Endothelial cell of umbilical vein (primary cell): ENCODE measurements at regions not wholly inside any gene's neighbourhood (a gene's known extent, or its start where the extent isn't known, plus 50 kb on each side); places are given as distances from the start of the nearest gene placed in this dataset.

Experiments
- BruUV-seq: library from RNA; stranded (reverse); fragments of 400-500 nt; replicated peaks from 2 replicates; lab custom pipeline; 2021; lab: Mats Ljungman, UMichigan
- CTCF ChIA-PET: fragments of 300-600, 350-600 bp; sonication (Branson Sonifier 250); formaldehyde crosslinking; loops from one replicate; lab custom pipeline; 2021; ENCODE audit warnings: antibody characterized with exemption, inconsistent platforms; lab: Charles Lee
- POLR2A ChIA-PET: fragments of 300-600, 350-600 bp; sonication (Branson Sonifier 250); formaldehyde crosslinking; loops from one replicate; lab custom pipeline; 2021; ENCODE audit warnings: antibody characterized with exemption, inconsistent platforms; lab: Charles Lee
- DNase-seq: peaks from one replicate; pipeline ENCODE4 v3.0.0-alpha.2; 2011; ENCODE audit warnings: low read depth, low spot score
- FAIRE-seq: peaks from 2 replicates; lab custom pipeline; 2011; peaks lifted over from hg19 to GRCh38; lab: Jason Lieb, UNC
- H2AFZ ChIP-seq: 2 replicates; pipeline ENCODE4 v1.6.0; 2012; ENCODE audit warnings: low read depth, low read length, control low read depth, inconsistent platforms
- H3K27ac ChIP-seq: 2 replicates; pipeline ENCODE4 v1.5.1; 2011; ENCODE audit warnings: low read depth, mild to moderate bottlenecking, control low read depth, low read length, moderate library complexity; ENCODE audit not compliant: insufficient read depth
- H3K27me3 ChIP-seq, 2 experiments: 2 replicates each; pipeline versions ENCODE4 v1.6.0 to v1.6.1; 2011; ENCODE audit warnings: low read length in 2 of 2, mixed read lengths in 1 of 2; ENCODE audit not compliant: control insufficient read depth in 2 of 2, insufficient read depth in 2 of 2
- H3K36me3 ChIP-seq, 2 experiments: 2 replicates in 1 of 2; 3 replicates in 1 of 2; pipeline ENCODE4 v1.5.1; 2011; ENCODE audit warnings: low read length in 2 of 2, mild to moderate bottlenecking in 1 of 2, moderate library complexity in 1 of 2; ENCODE audit not compliant: control insufficient read depth in 2 of 2, insufficient read depth in 2 of 2; ENCODE audit errors: extremely low read depth in 1 of 2
- H3K4me1 ChIP-seq: 3 replicates; pipeline ENCODE4 v1.5.1; 2011; ENCODE audit warnings: mild to moderate bottlenecking, low read length; ENCODE audit not compliant: control insufficient read depth, insufficient read depth; ENCODE audit errors: extremely low read depth
- H3K4me2 ChIP-seq: 2 replicates; pipeline ENCODE4 v1.6.1; 2011; ENCODE audit warnings: low read length, control low read depth, mixed read lengths; ENCODE audit not compliant: insufficient read depth
- H3K4me3 ChIP-seq, 3 experiments: fragments of 200-600 bp in 1 of 3; sonication (generic), shearing (Covaris generic) in 1 of 3; replicated peaks in 1 of 3; 2 replicates each; pipeline ENCODE4 v1.5.1; 2011 to 2016; ENCODE audit warnings: control low read depth in 3 of 3, low read length in 3 of 3, mild to moderate bottlenecking in 2 of 3, inconsistent platforms in 1 of 3, low read depth in 1 of 3, moderate library complexity in 1 of 3; ENCODE audit not compliant: insufficient read depth in 1 of 3
- H3K79me2 ChIP-seq: 2 replicates; pipeline ENCODE4 v1.6.0; 2012; ENCODE audit warnings: low read length, inconsistent platforms; ENCODE audit not compliant: control insufficient read depth, insufficient read depth
- H3K9ac ChIP-seq: replicated peaks from 2 replicates; pipeline ENCODE3; 2011; ENCODE audit warnings: low read length, control low read depth; ENCODE audit not compliant: insufficient read depth; ENCODE audit errors: extremely low read depth
- H3K9me1 ChIP-seq: replicated peaks from 3 replicates; pipeline ENCODE4 v1.6.0; 2011; ENCODE audit warnings: mild to moderate bottlenecking, low read length; ENCODE audit not compliant: control insufficient read depth, insufficient read depth; ENCODE audit errors: extremely low read depth
- H3K9me3 ChIP-seq: replicated peaks from 2 replicates; pipeline ENCODE4 v1.5.1; 2012; ENCODE audit warnings: low read length, inconsistent platforms; ENCODE audit not compliant: control insufficient read depth, insufficient read depth
- H4K20me1 ChIP-seq: replicated peaks from 2 replicates; pipeline ENCODE3; 2011; ENCODE audit warnings: mild to moderate bottlenecking, low read length; ENCODE audit not compliant: control insufficient read depth, insufficient read depth; ENCODE audit errors: extremely low read depth
- EZH2 ChIP-seq: IDR thresholded peaks from 2 replicates; pipeline ENCODE4 v1.6.1; 2012; ENCODE audit warnings: borderline replicate concordance, low read depth, mild to moderate bottlenecking, moderate library complexity, low read length, inconsistent platforms; ENCODE audit not compliant: severe bottlenecking
- FOS ChIP-seq: IDR thresholded peaks from 2 replicates; pipeline ENCODE4 v1.6.1; 2011; ENCODE audit warnings: mild to moderate bottlenecking, low read length, moderate library complexity, borderline replicate concordance; ENCODE audit not compliant: insufficient read depth
- GATA2 ChIP-seq: IDR thresholded peaks from 2 replicates; pipeline ENCODE4 v1.7.0; 2011; ENCODE audit warnings: low read depth, mild to moderate bottlenecking, moderate library complexity, mixed read lengths, low read length; ENCODE audit not compliant: insufficient read length, insufficient read depth
- JUN ChIP-seq: IDR thresholded peaks from 2 replicates; pipeline ENCODE4 v1.6.1; 2011; ENCODE audit warnings: borderline replicate concordance, low read depth; ENCODE audit not compliant: insufficient read length, insufficient read depth
- MYC ChIP-seq: IDR thresholded peaks from one replicate; pipeline ENCODE4 v1.6.1; 2011; ENCODE audit warnings: mild to moderate bottlenecking, low read depth, low read length
- POLR2A ChIP-seq: IDR thresholded peaks from 2 replicates; pipeline ENCODE4 v1.6.1; 2012; ENCODE audit warnings: low read depth, mild to moderate bottlenecking, control low read depth, low read length
- POLR2AphosphoS5 ChIP-seq: IDR thresholded peaks from 2 replicates; pipeline ENCODE4 v1.6.1; 2012; ENCODE audit warnings: low read depth, mild to moderate bottlenecking, control low read depth, low read length, moderate library complexity; ENCODE audit not compliant: insufficient read depth
- dilution Hi-C: fragments of 300-500 bp; cut with MboI; formaldehyde crosslinking; loops from one replicate; pipeline ENCODE4 v1.15.0; 2019; ENCODE audit warnings: low sequenced_read_pairs; ENCODE audit not compliant: extremely low pct_ligation_motif_present
- intact Hi-C: fragments of 100-400 bp; cut with micrococcal nuclease; formaldehyde crosslinking; loops from one replicate; pipeline ENCODE4 v1.10.0; 2022
- TF ChIP-seq, protein P1 (sequence below): IDR thresholded peaks from 2 replicates; pipeline ENCODE4 v1.6.1; 2011; ENCODE audit not compliant: insufficient read depth, insufficient read length
- TF ChIP-seq, protein P2 (sequence below), 2 donors: IDR thresholded peaks; 1 replicate in 1 of 2; 2 replicates in 1 of 2; pipeline ENCODE4 v1.5.1; 2011; ENCODE audit warnings: low read length in 2 of 2, mild to moderate bottlenecking in 2 of 2, moderate library complexity in 2 of 2, control low read depth in 1 of 2, inconsistent platforms in 1 of 2, low read depth in 1 of 2; ENCODE audit not compliant: insufficient read depth in 1 of 2; ENCODE audit errors: extremely low read depth in 1 of 2

DNA sequence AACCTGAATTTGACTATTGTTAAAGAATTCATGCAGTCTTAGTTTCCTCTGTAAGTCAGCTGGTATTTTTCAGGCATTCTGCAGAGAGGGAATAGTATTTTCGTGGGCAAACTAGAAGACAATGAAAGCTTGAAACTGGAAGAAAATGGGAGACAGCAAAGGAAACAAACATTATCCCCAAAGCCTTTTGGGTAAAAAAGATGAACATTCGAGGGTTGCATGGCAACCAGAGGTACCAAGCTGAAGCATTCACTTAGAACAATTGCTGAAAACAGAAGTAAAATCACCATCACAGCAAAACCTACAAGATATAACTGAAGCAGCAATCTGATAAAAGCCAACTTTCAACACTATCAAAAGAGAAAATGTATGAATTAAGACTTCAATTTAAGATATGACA is 233.7 kb downstream of the SCG2 start:
- DNase-seq (no peak), FAIRE-seq (no peak)
- Histone ChIP-seq H3K9me1 (no peaks in the 10 kb centered on the region), H3K27me3 (no peaks in the 10 kb centered on the region), H3K4me1 (no peaks in the 10 kb centered on the region), H4K20me1 (no peaks in the 10 kb centered on the region), H3K9me3 (no peaks in the 10 kb centered on the region), H3K4me3 (no peak overlapping the region), H3K27ac (no peak overlapping the region), H3K4me2 (no peak overlapping the region), H3K79me2 (no peaks in the 10 kb centered on the region), H3K36me3 (no peaks in the 10 kb centered on the region), H2AFZ (no peak overlapping the region), H3K9ac (no peak overlapping the region)
- intact Hi-C loops (no loop called here), dilution Hi-C loops (no loop called here)
- TF ChIP-seq POLR2AphosphoS5 = no peak
- no peak for TF ChIP-seq JUN
- no peak for TF ChIP-seq FOS
- TF ChIP-seq MYC = no peak
- no peak for TF ChIP-seq POLR2A
- no peak for TF ChIP-seq GATA2
- TF ChIP-seq, protein P1, sequence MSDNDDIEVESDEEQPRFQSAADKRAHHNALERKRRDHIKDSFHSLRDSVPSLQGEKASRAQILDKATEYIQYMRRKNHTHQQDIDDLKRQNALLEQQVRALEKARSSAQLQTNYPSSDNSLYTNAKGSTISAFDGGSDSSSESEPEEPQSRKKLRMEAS = no peak
- no peak for TF ChIP-seq EZH2
- TF ChIP-seq, protein P2, sequence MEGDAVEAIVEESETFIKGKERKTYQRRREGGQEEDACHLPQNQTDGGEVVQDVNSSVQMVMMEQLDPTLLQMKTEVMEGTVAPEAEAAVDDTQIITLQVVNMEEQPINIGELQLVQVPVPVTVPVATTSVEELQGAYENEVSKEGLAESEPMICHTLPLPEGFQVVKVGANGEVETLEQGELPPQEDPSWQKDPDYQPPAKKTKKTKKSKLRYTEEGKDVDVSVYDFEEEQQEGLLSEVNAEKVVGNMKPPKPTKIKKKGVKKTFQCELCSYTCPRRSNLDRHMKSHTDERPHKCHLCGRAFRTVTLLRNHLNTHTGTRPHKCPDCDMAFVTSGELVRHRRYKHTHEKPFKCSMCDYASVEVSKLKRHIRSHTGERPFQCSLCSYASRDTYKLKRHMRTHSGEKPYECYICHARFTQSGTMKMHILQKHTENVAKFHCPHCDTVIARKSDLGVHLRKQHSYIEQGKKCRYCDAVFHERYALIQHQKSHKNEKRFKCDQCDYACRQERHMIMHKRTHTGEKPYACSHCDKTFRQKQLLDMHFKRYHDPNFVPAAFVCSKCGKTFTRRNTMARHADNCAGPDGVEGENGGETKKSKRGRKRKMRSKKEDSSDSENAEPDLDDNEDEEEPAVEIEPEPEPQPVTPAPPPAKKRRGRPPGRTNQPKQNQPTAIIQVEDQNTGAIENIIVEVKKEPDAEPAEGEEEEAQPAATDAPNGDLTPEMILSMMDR (IDR thresholded peaks at IDR 0.05; ENCODE audit: extremely low read depth in 1 of 2, insufficient read depth in 1 of 2, low read depth in 1 of 2, low read length in 2 of 2) = no peak
- CTCF ChIA-PET = interaction anchor here (1.0 kb wide), 1 partner anchor 430 kb away, joined by 3 read pairs; no protein-coding TSS in a partner anchor
- BruUV-seq = no TSS peak
- POLR2A ChIA-PET = no interaction called here
